IPS-NIHi7 (cell line): ENCODE measurements at regions not wholly inside any gene's neighbourhood (a gene's known extent, or its start where the extent isn't known, plus 50 kb on each side); places are given as distances from the start of the nearest gene placed in this dataset.

Source experiments
- DNase-seq: peaks from one replicate; pipeline ENCODE4 v3.0.0; 2012; ENCODE audit warnings: mixed read lengths; ENCODE audit errors: extremely low spot score

DNA sequence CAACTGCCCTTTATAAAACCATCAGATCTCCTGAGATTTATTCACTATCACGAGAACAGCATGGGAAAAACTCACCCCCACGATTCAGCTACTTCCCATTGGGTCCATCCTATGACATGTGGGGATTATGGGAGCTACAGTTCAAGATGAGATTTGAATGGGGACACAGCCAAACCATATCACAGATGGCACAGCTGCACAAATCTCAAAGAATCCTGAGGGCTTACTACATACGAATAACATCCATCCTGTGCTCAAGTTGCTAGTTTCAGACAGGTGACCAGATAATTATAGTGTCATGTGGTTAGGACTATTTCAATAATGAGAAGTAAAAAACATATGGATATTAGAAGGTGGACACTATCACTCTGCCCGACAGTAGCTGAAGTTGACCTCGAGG is 211.2 kb downstream of the NUAK1 start:
- no peak for DNase-seq

DNA sequence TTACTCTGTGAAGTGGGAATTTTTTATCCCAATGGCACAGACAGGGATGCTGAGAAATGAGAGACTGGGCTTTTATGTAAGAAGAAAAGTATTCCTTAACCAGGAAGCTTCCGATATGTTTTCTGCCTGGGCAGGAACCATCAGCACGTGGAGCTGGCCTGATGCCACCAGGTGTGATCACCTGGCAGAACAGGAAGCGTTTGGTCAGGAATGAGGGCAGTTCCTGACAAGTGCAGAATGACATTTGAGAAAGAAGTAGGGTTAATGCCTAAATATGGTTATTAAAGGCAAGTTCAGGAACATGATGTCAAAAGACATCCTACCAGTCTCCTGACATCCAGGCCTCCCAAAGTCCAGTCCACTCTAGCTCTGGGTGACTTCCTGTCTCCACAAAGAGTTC is 210.3 kb downstream of the NUAK1 start:
- no peak for DNase-seq

DNA sequence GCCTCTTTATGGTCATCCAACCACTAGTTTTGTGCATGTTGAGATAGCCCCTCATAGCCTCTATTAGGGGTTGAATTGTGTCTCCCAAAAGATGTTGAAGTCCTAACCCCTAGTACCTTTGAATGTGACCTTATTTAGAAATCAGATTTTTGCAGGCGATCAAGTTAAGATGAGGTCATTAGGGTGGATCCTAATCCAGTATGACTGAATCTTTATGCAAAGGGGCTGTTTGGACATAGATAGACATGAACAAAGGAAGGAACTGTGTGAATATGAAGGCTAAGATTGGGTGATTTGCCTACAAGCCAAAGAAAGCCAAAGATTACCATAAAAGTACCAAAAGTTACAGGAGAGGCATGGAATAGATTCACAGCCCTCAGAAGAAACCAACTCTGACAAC is 209.6 kb downstream of the NUAK1 start:
- DNase-seq: no peak

DNA sequence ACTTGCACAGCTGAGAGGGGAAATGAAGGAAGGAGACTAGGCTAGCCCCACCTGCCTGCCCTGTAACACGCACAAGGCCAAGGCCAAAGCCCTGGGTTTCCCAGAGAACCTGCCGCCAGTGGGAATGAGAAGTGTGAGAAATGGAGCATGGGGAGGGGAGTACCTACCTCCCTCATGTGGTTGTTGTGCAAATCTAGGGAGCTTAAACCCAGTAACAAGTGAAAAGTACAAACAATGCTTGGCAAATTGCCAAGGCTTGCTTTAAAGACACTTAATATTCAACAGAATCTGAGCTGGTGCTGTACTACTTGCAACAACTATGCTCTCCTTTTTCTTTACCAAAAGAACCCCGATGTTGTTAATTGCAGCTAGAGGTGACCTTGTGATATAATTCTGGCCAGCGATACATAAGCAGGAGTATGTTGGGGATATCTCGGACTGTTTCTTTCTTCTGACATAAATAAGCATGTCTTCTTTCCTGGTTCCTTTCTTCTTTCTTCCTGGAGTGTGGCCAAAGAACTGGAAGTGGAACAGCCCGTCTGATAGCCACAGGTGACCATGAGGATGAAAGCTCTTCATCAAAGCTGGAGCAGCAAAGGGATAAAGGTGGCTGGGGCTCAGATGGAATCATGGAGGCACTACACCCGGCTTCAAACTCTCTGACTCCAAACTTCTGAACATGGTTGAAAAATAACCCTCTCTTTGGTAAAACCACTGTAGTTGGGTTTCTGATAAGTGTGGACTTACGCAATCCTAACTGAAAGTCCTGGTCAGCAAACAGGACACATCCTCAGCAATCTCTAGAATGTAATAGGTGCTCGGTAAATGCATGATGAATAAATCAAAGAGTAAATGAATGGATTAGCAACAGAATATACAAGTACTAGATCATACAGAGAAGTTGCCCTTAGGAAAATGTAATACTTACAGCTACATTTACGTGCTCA is 207.9 kb downstream of the NUAK1 start:
- DNase-seq: no peak

DNA sequence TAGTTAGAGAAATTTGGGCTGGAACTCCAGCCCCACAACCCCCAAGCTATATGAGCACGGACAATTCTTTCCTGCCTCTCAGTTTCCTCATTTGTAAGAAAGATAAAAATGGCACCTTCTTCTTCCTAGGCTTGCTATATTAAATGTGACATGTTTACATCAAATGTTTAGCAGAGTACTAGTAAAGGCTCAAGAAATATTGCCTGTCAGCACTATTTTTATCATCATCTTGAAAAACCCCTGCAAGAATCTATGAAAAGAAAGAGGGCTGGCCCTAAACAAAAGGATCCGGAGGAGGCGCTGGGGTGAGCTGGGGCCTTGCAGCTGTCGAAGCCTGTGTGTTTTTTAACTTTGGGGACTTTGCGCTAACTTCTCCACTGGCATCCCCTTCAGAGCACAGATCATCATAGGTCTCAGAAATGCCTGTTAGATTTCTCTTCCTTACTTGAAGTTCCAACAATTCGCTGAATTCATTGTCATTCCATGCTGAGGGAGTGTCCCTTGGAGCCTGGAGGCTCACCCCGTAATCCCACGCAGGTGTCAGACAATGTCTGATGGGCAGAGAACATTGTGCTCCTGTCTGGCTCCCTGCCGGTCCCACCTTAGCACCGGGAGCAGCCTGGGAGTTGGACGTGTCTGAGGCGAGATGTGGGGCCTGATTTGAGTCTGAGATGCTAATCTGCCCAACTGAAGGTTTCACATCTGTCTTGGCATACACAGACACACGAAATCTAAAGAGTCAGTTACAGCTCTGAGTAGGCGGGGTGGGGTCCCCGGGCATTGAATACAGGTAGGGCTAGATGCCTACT is 206.8 kb downstream of the NUAK1 start:
- no peak for DNase-seq

DNA sequence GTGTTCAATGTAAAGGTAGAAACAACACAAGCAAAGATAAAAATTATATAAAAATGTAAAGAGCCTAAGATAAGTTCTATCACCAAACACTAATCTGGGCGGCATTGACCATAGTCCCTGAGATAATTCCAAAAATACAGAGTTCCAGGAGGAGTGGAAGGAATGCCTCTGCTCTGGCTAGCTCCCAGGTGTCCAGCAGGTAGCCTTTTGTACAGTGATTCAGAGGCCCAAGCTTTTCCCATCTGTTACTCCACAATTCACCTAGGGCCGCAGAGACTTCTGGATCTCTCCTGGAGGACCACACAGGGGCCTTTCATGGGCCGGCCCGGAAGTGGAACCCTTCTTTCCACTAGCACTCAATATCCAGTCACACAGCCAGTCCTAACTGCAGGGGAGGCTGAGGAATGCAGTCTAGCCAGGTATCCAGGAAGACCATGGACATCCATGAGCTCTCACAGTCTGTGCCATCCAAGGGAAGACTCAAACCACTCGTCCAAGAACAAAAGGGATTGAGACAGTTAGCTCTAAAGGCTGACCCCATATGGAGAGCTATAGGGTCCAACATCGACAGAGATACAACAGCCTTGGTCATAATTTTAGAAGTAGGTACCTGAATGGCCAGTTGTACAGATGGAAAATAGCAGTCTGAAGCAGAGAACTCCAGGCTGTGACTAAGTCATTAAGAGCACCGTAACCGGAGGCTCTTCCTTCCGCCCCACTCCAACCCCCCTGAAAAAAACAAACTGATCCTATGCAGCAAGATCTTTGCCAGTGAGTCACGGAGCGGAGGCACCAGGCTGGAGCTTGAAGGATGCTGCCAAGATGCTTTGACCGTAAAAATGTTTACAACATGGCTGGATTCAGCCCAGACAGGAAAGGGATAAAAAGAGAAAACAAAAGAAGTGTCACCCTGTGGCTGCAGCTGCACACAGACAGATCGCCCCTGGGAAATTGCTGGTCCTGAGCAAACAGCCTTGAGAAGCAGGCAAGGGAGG is 204.8 kb downstream of the NUAK1 start:
- DNase-seq: no peak

DNA sequence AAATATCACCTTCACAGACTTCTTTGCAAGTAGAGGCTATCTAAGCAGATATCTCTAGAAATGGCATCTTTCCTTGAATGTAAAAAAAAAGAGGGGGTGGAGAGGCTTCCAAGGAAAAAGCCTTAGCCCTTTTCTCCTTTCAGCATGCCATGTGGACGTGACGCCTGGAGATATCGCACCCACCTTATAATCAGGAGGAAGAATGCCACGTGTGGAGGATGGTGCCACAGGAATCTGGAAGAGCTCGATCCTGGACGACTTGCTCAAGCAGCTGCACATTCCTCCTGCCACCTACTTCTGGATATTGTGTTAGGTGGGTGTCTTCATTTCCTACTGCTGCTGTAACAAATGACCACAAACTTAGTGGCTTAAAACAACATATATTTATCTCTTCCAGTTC is 203.6 kb downstream of the NUAK1 start:
- DNase-seq: no peak

DNA sequence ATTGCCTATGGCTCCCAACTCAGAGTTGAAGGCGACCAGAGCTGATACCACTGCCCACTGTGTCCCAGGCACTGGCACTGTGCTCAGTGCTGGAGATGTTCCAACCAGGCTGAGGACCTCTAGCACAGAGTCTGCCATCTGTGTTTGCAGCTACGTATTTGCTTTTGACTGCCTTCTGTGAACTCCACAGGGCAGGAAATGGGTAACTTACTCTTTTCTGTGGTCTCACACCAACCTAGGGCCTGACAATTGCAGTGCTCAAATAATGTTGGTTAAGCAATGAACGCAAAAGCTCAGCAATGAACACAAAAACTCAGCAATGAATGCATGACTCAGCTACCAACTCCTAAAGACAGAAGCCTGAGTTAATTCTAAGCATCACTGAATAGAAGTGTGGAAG is 202.8 kb downstream of the NUAK1 start:
- DNase-seq: no peak

DNA sequence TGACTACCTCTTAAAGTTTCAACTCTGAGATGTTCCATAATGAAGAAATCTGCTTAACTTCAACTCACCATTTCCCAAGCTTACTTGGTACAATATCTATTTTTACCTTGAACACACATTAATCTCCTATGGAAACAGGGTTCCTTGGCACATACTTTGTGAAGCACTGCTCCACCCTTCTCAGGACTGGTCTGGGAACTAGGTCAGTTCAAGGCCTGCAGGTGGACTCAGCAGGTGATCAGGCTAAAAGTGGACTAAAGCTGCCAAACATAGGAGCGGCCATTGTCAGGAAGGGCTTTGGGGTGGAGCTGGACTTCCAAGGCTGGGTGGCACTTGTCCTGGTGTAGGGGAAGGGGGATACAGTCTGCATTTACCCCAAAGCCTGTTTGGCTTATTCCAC is 202.3 kb downstream of the NUAK1 start:
- no peak for DNase-seq

DNA sequence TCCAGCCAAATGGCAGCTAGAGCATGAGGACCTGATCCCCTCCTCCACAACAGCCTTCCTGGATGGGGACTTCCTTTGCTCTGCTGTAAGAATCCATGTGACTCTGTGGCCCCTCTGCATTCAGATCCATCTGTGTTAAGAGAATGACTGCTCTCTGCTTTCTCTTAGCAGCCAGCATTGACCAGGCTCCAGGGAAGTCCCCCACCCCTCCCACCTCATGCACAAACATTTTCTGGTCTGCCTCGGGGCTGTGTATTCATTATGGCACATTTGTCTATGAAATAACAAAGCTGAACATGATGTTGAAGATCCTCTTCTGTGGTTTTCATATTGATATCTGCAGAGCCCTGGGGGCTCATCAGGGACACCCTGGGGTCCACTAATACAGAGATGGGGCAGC is 201.7 kb downstream of the NUAK1 start:
- no peak for DNase-seq

DNA sequence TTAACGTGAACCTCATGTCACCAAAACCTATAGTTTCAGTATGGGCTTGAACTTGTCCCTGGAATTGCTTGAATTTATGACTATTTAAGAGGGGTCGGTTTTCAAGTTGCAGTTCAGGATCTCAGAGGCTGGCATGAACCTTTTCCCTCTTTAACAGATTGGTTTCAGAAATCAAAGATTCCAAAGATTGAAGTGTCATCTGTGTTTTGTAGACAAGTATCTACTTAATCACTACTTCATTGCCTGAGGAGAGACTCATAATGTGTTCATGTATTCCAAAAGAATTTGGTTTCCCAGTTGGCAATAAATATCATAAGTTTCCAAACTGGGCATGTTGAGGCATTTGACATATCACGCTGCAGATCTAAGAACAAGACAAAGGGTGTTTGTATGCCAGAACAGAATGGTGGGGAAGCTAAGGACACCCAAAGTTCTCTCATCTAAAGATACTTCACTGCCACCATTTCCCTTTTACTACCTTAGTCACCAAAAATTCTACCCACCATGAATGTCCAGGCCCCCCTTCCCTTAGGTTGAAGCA is 199.5 kb downstream of the NUAK1 start:
- DNase-seq: no peak

DNA sequence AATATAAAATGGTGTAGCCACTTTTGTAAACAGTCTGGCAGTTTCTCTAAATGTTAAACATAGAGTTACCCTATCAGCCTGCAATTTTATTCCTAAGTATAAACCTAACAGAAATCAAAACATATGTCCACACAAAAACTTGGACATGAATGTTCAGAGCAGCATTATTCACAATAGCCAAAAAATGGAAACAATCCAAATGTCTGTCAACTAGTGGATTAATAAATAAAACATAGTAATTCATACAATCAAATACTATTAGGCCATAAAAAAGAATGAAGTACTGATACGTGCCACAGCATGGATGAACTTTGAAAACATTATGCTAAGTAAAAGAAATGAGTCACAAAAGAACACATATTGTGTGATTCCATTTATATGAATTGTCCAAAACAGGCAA is 196.5 kb downstream of the NUAK1 start:
- no peak for DNase-seq

DNA sequence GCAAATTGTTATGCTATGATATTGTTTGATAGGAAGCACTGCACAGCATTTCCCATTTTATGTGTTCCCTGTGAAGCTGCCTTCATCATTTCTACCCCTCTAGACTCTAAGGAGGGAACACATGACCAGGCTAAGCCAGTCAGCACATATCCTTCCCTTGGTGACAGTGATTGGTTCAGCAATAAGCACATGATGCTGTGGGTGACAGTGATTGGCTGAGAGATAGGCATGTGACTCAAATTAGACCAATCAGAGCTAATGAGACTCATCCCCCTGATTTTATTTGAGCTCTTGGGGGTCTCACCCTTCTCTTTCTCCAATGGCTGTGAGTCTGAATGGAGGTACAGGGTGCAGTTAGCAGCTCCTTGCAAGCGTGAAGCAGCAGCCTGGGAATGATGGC is 195.2 kb downstream of the NUAK1 start:
- DNase-seq: no peak

DNA sequence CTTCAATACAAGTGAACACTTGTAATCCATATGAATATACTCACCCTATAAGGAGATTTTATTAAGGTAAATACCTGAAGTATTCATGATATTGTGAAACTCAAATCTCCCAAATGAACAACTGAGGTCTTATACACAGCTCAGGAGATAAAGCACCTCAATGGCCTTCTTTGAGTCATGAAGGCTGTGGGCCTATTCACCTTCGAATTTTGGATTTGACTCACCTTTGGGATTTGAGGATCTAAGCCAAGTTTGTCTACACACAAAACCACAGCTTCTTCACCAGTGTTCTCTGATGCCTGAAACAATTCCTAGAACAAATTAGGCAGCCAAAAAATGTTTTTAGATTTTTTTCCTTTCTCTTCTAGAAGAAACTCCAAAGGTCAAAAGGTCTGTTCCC is 194.1 kb downstream of the NUAK1 start:
- DNase-seq: no peak

DNA sequence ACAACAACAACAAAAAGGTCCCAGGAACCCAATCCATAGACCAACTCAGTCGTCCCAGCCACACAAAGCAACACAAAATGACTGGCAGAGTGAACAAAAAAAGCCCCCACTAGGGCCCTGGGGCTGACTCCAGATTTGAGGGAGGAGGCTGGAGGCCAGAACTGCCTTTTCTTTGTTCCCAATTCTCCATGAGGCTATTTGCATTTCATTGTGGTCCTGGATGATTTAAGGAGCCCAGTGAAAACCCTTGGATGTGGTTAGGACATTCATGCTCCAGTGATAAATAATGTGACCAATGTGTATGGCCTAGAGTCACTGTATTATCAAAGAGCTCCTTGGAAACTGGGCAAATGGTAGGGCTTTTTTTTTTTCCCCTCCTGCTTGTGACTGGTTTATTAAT is 192.9 kb downstream of the NUAK1 start:
- no peak for DNase-seq

DNA sequence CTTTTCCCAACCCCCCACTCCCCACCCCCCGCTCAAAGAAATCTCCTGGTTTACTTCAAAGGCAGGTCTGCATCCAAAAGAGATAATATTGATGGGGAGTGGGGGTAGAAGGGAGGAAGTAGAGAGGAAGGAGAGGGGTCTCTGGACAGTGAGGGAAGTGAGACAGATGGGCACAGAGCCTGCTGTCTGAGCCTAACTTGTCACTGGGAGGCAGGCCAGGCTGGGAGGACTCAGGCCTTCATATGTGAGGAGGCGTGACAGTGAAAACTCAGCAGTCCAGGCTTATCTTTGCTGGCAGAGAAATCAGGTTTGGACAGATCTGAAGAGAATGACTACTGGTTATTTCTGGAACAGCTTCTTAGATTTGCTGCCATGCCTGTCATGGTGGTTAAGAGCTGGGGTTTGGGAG is 192.3 kb downstream of the NUAK1 start:
- DNase-seq: no peak

DNA sequence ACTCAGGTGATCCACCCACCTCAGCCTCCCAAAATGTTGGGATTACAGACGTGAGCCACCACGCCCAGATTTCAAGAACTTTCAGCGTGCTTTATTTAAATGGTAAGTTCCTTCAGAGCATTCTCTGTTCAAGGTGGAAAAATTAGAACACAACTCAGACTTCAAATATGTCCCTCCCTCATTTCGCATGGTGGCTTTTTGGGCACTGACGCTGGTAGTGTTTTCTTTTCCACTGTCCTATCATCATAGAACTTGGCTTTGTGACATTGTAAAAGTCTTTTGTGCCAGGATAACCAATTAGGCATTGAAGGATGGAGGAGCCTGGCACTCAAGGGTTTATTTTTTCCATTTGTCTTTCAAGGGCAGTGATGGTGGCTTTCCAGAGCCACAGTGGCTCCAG is 190.8 kb downstream of the NUAK1 start:
- DNase-seq: no peak

DNA sequence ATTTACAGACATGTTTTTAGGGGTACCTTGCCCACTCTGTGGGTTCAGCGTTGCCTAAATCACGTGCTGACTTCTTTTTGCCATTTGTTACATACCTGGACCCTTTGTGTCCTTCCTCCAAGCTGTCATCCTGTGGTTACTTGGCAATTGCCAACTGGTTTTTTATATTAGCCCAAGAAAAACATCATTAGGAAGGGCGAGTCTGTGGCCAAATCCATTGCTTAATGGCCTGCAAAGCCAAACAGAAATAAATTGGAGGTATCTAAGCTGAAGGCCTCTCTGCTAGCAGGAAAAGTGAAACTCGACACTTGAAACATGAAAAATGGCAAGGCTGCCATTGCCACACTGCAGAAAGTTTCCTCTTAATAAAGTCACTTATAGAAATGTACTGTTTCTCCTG is 190.4 kb downstream of the NUAK1 start:
- no peak for DNase-seq

DNA sequence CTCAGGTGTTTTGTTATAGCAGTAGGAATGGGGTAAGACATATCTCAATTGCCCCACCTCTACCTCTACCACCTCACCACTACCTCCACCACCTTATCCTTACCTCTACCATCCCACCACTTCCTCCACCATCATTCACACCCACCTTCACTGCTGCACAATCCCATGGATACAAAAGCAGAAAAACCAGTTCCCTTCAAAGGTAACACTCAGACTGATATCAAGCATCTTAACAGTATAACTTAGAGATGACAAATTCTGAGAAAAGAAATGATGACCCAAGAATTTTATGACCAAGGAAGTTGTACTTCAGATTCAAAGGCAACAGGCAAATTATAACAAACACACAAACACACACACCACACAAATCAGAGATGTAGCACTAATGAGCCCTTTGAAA is 189.4 kb downstream of the NUAK1 start:
- DNase-seq: no peak

DNA sequence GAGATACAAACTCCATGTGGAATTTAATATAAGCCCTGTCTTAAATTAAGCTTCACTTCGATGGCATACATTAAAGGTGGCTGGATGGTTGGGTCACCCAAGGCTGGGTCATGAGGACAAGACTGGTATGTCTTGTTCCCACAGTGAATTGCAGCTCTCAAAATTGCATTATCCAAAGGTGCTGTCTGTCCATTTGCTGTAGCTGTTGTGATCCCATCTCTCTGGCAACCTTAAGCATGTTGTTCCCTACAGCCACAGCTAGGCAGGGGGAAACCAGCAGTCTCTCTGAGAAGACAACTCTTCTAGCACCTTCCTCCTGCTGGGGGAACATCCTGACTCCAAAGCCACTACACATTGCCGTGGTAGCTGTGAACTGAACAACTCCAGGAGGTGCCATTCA is 187.0 kb downstream of the NUAK1 start:
- DNase-seq: no peak
